ENCODE measurements at regions not wholly inside any gene's neighbourhood (a gene's known extent, or its start where the extent isn't known, plus 50 kb on each side); places are given as distances from the start of the nearest gene placed in this dataset.

GRCh38 chr2:59691518-59692190 lies 861.8 kb downstream of the BCL11A start:
- no peaks in the 10 kb centered on the region for H3K27me3 ChIP-seq (ENCODE audit: insufficient read depth, poor library complexity, severe bottlenecking)
- H3K4me3 ChIP-seq (replicated peaks; ENCODE audit: insufficient read depth, low read length), result no peak overlapping the region
- no peak for DNase-seq (ENCODE audit: low read depth in 1 of 2, low spot score in 1 of 2)
- H3K27ac ChIP-seq (replicated peaks), result no peak overlapping the region
- no peak for TF ChIP-seq POLR2AphosphoS5 (IDR thresholded peaks at IDR 0.05; ENCODE audit: low read depth)

GRCh38 chr2:59690849-59691248 lies 862.6 kb downstream of the BCL11A start:
- no peak for DNase-seq (ENCODE audit: low read depth in 1 of 2, low spot score in 1 of 2)
- Histone ChIP-seq H3K27ac (replicated peaks) (no peak overlapping the region), H3K27me3 (ENCODE audit: insufficient read depth, poor library complexity, severe bottlenecking) (no peaks in the 10 kb centered on the region), H3K4me3 (replicated peaks; ENCODE audit: insufficient read depth, low read length) (no peak overlapping the region)
- TF ChIP-seq GABPA (IDR thresholded peaks at IDR 0.05; ENCODE audit: low read depth) (no peak), SPI1 (IDR thresholded peaks at IDR 0.05; ENCODE audit: borderline replicate concordance, low read depth) (no peak), POLR2AphosphoS5 (IDR thresholded peaks at IDR 0.05; ENCODE audit: low read depth) (no peak), REST (IDR thresholded peaks at IDR 0.05; ENCODE audit: insufficient replicate concordance, low read depth) (no peak), CTCF (IDR thresholded peaks at IDR 0.05; ENCODE audit: insufficient read depth, low read length) (no peak)

DNA sequence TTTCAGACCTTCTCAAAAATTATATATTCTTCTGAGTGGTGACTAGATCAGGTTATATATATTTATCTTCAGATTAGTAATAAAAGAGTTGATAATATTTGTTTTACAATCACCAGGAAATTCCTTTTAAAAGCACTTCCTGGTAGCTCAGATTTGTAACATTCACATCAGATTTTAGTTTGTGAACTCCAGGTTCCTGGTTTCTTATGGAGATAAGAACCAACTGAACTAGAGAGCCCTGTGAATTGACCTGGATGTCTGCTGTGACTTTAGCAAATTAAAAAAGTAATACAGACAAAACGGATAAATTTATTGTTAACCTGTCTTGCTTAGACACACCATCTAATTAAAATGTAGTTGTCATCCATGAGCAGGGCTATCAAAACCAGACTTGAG lies 868.7 kb downstream of the BCL11A start:
- DNase-seq (ENCODE audit: low read depth in 1 of 2, low spot score in 1 of 2), result no peak
- no peak for TF ChIP-seq CTCF (IDR thresholded peaks at IDR 0.05; ENCODE audit: insufficient read depth, low read length)
- TF ChIP-seq GABPA (IDR thresholded peaks at IDR 0.05; ENCODE audit: low read depth), result no peak
- no peak for TF ChIP-seq REST (IDR thresholded peaks at IDR 0.05; ENCODE audit: insufficient replicate concordance, low read depth)
- no peak for TF ChIP-seq SPI1 (IDR thresholded peaks at IDR 0.05; ENCODE audit: borderline replicate concordance, low read depth)
- TF ChIP-seq POLR2AphosphoS5 (IDR thresholded peaks at IDR 0.05; ENCODE audit: low read depth), result no peak
- no peak overlapping the region for H3K4me3 ChIP-seq (replicated peaks; ENCODE audit: insufficient read depth, low read length)
- H3K27me3 ChIP-seq (ENCODE audit: insufficient read depth, poor library complexity, severe bottlenecking), result no peaks in the 10 kb centered on the region
- no peak overlapping the region for H3K27ac ChIP-seq (replicated peaks)

DNA sequence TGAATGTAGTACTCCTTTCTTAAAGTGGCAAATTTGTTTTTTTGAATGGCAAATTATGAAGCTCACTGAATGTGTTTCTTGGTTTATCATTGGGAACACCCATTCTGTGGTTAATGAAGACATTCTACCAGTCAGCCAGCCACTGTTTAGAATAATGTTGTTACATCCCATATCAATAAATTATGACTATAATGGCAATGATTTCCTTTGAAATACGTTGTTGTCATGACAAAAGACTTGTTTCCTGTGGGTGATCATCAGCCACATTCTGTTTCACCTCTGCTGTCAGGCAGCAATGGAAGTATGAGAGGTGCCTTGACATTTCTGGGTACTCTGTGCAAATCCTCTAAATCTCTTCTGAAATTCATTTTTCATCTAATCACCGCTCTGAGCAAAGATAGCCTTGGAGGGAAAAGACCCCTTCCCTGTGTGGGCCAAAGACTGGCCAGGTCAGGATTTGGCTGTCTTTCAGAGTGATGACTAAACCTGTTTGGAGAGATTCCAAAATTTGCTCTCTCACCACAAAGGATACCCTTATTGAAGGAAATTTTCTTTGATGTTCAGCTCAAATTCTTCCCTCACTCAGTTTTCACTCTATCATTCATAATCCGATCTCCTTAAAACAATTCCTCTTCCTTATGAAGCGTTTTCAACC lies 869.2 kb downstream of the BCL11A start:
- Histone ChIP-seq H3K27ac (replicated peaks) (no peak overlapping the region), H3K27me3 (ENCODE audit: insufficient read depth, poor library complexity, severe bottlenecking) (no peaks in the 10 kb centered on the region), H3K4me3 (replicated peaks; ENCODE audit: insufficient read depth, low read length) (no peak overlapping the region)
- TF ChIP-seq GABPA (IDR thresholded peaks at IDR 0.05; ENCODE audit: low read depth), result no peak
- TF ChIP-seq REST (IDR thresholded peaks at IDR 0.05; ENCODE audit: insufficient replicate concordance, low read depth), result no peak
- no peak for TF ChIP-seq POLR2AphosphoS5 (IDR thresholded peaks at IDR 0.05; ENCODE audit: low read depth)
- no peak for TF ChIP-seq SPI1 (IDR thresholded peaks at IDR 0.05; ENCODE audit: borderline replicate concordance, low read depth)
- no peak for TF ChIP-seq CTCF (IDR thresholded peaks at IDR 0.05; ENCODE audit: insufficient read depth, low read length)
- no peak for DNase-seq (ENCODE audit: low read depth in 1 of 2, low spot score in 1 of 2)

Data from HL-60 (cell line).